HG03469 (cell line): ENCODE measurements at regions not wholly inside any gene's neighbourhood (a gene's known extent, or its start where the extent isn't known, plus 50 kb on each side); places are given as distances from the start of the nearest gene placed in this dataset.

Experiments used
- ATAC-seq: cut with Tn5 transposase; IDR thresholded peaks from one replicate; pipeline ENCODE4 v1.9.1; 2021; ENCODE audit warnings: mild to moderate bottlenecking, moderate library complexity, moderate number of reproducible peaks; ENCODE audit not compliant: unreplicated experiment

DNA sequence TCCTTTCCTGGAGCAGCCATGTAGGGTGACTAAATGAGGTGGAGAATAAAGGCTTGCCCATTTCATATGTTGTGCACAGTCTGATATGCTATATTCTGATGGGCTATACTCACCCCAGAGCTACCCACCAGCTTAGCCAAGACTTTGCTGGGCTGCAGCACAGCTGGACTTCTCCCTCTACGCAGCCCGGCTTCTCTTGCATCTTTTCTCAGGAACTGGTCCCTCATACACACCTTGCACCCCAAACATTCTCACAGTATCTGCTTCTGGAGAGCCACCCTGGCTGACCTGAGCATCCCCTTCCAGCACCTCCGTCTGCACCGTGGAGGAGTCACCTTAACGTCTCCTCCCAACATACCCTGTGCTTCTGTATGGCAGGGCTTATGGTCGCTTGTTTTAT is 150.8 kb upstream of the PMEPA1 start:
- no peak for ATAC-seq

DNA sequence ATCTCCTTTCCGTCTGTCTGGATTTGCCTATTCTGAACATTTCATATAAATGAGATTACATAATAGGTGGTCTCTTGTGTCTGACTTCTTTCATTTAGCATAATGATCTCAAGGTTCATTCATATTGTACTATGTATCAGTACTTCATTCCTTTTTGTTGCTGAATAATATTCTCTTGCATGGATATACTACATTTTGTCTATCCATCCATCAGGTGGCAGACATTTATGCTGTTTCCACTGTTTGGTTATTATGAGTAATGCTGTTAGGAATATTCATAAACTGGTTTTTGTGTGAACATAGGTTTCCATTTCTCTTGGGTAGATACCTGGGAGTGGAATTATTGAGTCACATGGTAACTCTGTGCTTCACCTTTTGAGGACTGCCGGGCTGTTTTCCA is 148.2 kb upstream of the PMEPA1 start:
- ATAC-seq, result no peak

DNA sequence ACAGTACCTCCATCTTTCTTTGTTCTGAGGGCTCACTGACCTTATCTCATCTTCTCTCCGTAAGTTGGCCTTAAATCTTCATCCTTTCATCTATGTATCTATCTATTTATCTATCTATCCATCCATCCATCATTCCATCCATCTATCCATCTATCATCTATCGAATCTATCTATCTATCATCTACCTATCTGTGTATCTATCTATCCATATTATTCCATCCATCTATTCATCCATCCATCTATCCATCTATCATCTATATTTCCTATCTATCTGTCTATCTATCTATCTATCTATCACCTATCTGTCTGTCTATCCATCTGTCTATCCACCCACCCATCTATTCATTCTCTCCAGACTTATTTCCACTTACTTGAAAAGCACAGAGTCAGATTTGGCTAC is 147.3 kb upstream of the PMEPA1 start:
- ATAC-seq, result no peak

DNA sequence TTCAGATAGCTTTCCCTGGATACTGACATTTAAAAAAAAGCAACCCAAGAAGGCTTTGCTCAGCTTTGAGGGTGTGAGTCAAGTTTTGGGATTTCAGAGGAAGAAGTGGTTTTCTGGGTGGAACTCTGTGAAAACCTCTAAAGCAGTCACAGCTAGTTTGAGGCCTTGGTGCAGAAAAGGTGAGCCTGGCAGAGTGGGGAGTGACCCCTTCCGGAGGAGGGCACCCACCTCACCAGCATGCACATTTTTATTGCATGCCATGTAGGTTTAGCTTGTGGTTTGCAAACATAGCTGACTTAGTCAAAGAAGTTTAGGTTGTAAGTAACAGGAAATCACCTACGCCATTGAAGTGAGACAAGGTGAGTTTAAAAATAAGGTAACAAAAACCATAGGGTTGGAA is 146.8 kb upstream of the PMEPA1 start:
- no peak for ATAC-seq

DNA sequence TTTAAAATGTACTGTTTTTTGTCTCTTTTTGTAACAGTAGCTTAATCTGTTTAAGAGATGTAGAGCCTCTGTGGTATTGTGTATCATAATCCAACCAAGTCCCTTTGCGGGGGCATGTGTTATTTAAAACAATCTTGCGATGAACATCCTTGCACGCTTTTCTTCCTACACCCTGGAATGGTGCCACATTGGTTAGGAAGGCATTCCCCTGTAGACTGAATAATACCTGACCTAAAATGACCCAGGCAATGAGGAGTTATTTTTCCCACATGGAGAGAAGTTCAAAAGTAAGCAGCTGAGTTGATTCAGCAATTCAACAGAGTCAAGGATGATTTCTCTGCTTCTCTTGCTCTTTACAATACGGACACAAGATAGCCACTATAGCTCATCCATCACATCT is 142.0 kb upstream of the PMEPA1 start:
- no peak for ATAC-seq

DNA sequence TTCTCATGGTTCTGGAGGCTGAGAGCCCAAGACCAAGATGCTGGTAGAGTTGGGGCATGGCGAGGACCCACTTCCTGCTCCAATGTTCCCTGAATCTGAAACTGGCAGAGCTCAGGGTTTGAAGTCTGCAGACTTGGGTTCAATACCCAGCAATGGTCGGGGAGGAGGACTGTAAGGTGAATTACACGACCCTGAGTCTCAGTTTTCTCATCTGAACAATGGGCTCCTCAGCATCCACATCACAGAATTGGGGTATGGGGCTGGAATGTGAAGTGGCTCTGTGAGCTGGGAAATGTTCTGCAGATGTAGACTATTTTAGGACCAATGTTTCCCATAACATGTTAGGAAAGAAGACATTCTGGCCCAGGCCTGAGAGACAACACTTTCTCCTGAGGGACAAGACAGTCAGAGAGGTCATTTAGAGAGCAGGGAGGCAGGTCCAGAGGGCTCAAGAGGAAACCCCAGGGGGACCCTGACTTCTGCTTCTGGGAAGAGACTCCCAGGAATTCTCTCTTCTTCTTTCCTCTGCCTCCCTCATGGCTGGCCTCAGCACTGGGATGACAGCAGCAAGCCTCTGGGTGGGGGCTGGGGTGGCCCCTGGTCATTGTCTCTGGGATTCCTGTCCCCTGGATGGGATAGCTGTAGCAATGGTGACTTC is 141.3 kb upstream of the PMEPA1 start:
- no peak for ATAC-seq

DNA sequence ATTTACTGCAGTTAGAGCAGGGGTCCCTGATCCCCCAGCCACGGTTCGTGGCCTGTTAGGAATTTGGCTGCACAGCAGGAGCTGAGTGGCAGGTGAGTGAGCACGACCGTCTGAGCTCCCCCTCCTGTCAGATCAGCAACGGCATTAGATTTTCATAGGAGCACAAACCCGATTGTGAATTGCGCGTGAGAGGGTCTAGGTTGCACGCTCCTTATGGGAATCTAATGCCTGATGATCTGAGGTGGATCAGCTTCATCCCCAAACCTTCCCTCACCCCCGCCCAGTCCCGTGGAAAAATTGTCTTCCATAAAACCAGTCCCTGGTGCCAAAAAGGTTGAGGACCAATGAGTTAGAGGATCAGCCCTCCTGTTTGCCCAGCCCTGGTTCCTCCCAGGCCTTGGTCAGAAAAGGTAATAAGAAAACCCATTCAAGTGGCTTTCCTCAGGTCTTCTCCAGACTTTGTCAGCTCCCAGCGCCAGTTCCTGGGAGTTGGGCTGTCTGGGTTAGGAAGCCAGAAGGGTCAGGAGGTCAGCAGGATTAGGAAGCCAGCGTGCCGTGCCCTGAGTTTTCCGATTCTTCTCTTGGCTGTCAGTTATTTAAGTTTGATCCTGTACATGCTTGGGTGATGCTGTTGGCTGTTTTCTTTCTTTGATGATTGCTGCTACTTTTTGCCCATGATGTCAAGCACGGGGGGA is 139.9 kb upstream of the PMEPA1 start:
- no peak for ATAC-seq

DNA sequence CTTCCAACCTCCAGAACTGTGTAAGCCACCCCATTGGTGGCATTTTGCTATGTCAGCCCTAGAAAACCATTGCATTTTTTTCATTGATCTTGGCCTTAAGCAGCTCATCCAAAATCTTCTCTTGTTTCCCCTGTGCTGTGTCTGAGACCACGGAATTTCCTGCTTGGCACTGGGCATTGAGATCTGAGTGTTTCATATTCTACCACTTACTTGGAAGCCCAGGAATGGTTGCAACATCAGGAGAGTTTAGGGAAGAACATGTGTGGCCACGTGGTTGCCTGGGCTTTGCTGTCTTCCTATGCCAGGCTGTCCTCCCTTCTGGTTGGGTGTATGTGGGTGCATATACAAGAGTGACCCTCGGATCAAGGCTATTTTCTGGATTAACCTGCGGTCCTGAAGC is 139.3 kb upstream of the PMEPA1 start:
- ATAC-seq, result no peak

DNA sequence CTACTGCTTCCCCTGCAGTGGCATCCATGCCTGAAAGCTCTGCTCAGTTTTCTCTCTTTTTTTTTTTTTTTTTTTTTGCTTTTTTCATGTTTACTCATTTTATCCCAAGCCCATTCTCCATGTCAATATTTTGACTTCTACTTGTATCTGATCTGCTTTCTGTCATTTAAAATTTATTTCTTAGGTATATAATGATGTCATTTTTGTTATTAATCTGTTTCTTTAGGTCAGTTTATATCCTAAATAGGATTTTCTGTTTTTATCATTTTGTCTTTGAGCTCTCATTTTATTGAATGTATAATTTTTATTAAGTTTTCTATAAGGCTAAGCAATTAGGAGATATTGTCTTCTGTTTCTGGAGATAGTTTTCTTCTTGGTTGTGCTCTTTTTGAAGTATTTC is 138.5 kb upstream of the PMEPA1 start:
- no peak for ATAC-seq

DNA sequence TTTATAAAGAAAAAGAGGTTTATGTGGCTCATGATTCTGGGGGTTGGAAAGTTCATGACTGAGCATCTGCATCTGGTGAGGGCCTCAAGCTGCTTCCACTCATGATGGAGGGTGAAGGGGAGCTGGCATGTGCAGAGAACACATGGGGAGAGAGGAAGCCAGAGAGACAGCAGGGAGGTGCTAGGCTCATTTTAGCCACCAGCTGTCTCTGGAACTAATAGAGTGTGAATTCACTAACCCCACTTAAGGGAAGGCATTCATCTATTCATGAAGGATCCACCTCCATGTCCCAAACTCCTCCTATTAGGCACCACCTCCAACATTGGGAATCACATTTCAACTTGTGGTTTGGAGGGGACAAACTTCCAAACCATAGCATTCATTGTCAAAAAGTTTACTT is 137.3 kb upstream of the PMEPA1 start:
- no peak for ATAC-seq

DNA sequence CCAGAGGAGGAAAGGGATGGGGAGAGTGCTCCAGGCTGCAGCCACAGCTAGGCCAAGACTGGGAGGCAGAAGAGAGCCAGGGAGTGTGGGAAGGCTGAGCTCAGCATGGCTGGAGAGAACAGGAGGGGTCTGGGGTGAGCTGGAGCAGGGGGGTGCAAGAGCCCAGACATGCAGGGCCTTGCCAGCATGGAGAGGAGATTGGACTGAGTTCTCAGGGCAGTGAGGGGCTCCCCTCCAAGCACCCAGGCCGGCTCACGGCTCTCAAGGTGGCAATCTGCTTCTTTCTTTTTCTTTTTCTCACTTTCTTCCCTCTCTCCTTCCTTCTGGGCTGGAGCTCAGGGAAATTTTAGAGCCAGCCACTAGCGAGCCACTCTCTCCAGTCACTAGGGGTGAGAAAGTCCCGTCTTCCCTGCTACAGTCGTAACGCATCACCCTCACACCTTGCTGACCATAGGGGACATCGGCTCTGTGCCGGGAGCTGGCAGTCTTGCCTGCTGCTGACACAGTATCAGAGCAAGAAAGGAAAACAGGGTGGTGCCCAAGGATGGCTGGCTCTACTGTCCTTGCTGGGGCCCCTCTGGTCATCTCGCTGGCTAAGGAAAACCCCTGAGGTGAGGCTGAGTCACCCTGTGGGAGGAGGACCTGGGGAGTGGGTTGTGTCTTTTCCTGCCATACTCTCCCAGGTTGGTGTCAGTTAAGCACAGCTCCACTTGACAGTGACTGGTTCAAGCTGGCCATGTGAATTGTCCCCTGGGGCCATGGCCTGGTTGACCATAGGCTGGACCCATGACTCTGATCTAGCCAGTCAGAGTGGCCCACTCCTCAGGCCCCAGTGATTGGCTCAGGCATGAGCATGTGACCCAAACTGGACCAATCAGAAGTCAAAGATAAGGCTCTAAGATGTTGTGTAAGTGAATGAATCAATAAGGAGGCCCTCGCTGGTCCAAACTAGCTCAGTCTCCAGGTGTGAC is 135.1 kb upstream of the PMEPA1 start:
- no peak for ATAC-seq

DNA sequence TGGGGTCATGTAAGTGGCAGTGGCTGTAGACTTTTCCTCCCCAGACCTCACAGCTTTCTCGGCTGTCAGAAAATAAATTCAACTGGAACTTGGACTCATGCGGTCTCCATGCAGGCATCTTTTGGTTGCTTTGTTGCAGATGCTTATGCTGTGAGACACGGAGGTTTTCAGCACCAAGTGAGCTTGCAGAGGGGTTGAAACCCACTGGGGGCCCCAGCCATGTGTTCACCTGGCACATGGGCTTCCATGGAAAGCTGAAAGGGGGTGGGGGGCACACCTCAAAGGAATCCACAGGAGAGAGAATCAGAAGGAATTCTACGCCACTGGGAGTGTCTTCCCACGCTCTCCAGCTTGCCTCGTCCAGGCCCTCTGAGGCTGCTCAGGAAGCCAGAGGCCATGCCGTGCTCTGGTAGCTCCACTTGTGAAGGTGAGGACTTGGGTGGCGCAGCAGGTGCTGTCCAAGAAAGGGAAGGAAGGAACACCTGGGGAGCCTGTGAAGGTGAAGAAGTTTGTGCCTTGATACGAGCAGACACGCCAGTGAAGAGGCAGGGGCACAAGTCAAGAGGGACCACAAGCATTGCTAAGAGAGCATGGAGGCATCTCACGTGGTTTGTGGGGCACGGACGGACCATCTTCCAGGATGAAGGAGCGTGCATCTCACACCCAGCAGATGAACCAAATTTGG is 134.3 kb upstream of the PMEPA1 start:
- no peak for ATAC-seq

DNA sequence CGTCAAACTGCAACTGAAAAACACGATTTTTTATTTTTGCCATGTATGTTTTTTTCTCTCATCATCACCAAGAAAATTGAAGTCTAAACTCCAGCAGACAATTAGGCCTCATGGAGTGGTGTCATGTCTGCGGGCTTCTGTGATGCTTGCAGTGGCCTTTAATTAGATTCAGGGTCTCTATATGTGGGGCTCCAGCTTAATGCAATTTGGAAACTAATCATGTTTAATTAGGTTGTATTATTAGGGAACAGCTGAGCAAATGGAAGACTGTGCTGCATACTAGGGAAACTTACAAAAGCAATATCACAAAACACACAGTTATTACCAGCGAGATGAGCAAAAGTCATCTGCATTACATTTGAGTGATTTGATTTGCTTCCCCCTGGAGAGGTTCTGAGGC is 132.9 kb upstream of the PMEPA1 start:
- ATAC-seq, result no peak

DNA sequence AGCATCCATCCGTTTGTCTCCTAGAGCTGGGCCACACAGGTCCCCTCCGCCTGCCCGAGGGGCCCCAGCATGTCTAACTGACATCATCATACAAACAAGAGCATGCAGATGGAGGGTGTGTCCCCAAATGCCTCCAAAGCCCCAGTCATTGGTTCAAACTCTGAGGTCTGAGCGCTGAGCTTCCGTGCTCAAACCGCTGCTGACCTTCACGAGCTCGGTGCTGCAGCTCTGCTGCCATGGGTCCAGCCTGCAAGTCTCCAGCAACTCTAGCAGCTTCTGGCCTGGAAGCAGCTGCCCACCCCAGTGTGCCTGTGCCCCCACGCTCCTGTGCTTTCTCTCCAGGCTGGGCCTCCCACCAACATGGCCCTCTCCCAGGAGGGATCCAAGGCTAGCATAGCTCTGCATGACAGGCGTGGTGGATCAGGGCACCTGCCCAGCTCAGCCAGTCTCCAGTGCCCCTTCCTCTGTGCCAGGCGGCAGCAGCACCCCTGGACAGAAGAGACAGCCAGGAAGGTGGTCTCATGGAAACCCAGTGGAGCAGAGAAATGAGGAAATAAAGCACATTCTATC is 131.6 kb upstream of the PMEPA1 start:
- no peak for ATAC-seq

DNA sequence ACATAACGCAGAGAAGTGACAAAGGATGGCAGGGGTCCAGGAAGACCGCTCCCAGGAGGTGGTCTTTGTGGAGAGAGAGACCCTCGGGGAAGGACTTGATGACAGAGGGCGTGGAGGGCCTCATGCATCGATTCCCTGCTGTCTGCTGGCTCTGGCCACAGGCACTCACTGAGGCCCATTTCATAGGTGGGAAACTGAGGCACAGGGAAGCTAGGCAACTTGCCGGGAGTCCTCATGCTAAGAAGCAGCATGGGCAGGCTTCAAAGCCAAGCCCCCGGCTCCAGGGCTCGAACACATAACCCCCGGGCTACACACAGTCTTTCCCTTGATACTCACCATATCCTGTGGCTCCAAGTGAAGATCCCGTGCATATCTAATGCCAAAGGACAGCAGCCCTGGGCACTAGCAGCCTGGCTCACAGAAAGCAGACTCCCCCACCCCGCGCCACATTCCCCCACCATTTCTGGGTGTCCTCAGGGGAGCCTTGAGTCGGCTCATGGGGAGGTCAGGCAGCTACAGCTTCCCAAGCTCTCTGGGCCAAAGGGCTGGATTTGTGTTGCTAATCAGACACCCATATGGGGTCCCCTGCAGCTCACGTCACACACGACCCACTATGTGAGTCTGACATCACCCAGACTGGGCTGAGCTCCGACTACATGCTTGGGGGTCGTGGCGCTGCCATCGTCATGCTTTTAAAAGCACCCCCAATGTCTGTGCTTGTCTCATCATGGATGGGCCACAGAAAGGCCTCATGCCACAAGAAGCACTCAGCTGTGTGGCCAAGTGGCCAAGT is 130.9 kb upstream of the PMEPA1 start:
- ATAC-seq, result no peak

DNA sequence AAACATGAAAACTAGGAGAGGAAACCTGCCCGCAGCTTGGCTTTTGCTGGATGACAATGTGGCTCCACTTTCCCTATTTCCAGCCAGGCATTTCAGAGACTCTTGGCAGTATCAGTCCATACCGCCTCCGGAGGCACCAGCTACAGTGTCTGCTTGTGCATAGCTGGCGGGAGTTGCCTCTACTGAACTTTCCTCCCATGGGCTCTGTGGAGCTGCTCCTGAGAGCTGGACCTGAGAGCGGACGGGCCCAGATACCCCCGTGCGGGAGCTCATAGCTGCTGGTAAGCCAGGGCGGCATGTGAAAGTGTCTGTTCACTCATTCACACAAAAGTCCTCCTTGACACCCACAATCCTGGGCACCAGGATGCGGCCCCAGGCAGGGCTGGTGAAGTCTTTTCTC is 130.3 kb upstream of the PMEPA1 start:
- ATAC-seq, result no peak

DNA sequence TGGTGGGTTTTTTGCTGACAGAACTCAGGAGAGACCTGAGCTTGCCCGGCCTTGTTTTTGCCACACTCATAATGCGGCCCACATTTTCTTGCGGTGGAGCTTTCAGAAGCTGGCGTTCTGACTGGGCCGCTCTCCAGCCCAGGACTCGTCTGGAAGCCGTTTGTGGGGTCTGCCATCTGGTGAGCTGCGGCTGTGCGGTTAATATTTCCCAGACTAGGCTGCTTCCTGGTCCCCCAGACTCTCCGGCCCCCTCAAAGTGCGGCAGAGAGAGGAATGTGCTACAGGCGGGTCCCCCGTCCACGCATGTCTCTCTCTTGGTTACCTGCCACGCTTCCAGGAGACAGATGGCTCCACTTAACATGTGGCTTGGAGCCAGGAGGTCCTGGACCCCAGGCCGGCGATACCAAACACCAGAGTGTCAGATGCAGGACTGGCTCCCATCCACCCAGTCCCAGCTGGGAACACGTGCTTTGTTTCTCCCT is 128.9 kb upstream of the PMEPA1 start:
- ATAC-seq, result no peak

DNA sequence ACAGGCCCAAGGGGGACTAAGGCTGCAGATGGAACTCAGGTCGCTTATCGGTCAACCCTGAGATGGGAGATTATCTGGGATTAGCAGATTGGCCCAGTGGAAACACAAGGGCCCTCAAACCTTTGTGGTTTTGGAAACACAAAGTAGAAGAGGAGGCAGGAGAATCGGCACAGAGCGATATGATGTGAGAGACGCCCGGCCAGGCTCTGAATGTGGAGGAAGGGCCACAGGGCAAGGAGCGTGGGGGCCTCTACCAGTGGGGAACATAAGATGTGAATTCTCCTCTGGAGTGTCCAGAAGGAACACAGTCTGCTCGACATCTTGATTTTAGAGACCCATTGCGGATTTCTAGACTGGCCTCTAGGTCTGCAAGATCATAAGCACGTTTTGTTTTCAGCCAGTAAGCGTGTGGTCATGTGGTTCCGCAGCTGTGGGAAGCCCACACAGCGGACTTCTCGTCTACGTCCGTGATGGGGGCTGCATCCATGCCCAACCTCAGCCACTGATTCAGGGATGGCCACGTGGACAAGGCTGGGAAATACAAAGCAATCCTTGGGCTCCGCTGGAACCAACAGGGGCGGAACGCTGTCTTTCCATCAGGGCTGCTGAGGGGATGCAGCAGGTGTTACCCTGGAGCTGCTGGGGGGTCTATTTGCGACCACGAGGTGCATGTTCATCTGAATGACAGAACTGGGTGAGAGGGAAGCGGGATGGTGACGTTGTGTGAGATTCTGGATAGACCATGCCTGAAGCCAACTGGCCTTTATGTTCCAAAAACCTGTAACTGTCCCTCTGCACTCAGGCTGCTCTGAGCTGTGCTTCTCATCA is 127.6 kb upstream of the PMEPA1 start:
- no peak for ATAC-seq
